Neuronal stem cell (in vitro differentiated cells): ENCODE measurements at regions not wholly inside any gene's neighbourhood (a gene's known extent, or its start where the extent isn't known, plus 50 kb on each side); places are given as distances from the start of the nearest gene placed in this dataset.

ENCODE experiments used
- DNase-seq: peaks from one replicate; pipeline ENCODE4 v3.0.0-alpha.2; 2013; ENCODE audit warnings: low spot score
- H2AFZ ChIP-seq: one replicate; pipeline ENCODE4 v1.6.1; 2013; ENCODE audit warnings: mild to moderate bottlenecking, low read length, inconsistent platforms
- H2AK5ac ChIP-seq: 2 replicates; pipeline ENCODE4 v1.6.1; 2013; ENCODE audit warnings: low read depth, mild to moderate bottlenecking, inconsistent platforms, low read length, moderate library complexity, mixed read lengths
- H2BK120ac ChIP-seq: 2 replicates; pipeline ENCODE4 v1.6.1; 2013; ENCODE audit warnings: low read depth, mild to moderate bottlenecking, inconsistent platforms, low read length, moderate library complexity, mixed read lengths
- H2BK12ac ChIP-seq: one replicate; pipeline ENCODE4 v1.6.1; 2013; ENCODE audit warnings: low read length, inconsistent platforms
- H2BK15ac ChIP-seq: 2 replicates; pipeline ENCODE4 v1.6.1; 2013; ENCODE audit warnings: mild to moderate bottlenecking, low read length, inconsistent platforms, mixed read lengths
- H2BK5ac ChIP-seq: one replicate; pipeline ENCODE4 v1.6.1; 2013; ENCODE audit warnings: inconsistent platforms, mild to moderate bottlenecking, low read length, moderate library complexity
- H3K14ac ChIP-seq: one replicate; pipeline ENCODE4 v1.6.1; 2013; ENCODE audit warnings: low read length, inconsistent platforms
- H3K18ac ChIP-seq: 2 replicates; pipeline ENCODE4 v1.6.1; 2013; ENCODE audit warnings: low read length, inconsistent platforms
- H3K23ac ChIP-seq: 2 replicates; pipeline ENCODE4 v1.6.1; 2013; ENCODE audit warnings: low read depth, mild to moderate bottlenecking, mixed read lengths, low read length, inconsistent platforms; ENCODE audit not compliant: poor library complexity
- H3K27ac ChIP-seq: replicated peaks from 3 replicates; pipeline ENCODE4 v1.5.1; 2013; ENCODE audit warnings: low read length, inconsistent platforms
- H3K27me3 ChIP-seq, 3 experiments: 2 replicates each; pipeline ENCODE4 v1.6.1; 2013; ENCODE audit warnings: low read length in 3 of 3, mild to moderate bottlenecking in 2 of 3, inconsistent platforms in 1 of 3, low read depth in 1 of 3, mixed read lengths in 1 of 3, moderate library complexity in 1 of 3; ENCODE audit not compliant: control insufficient read depth in 3 of 3, insufficient read depth in 3 of 3
- H3K36me3 ChIP-seq, 2 donors: replicated peaks in 1 of 2; 2 replicates each; pipeline ENCODE4 v1.6.1; 2013; ENCODE audit warnings: low read length in 2 of 2; ENCODE audit not compliant: control insufficient read depth in 2 of 2, insufficient read depth in 2 of 2
- H3K4ac ChIP-seq: 2 replicates; pipeline ENCODE4 v1.6.1; 2013; ENCODE audit warnings: inconsistent platforms, mild to moderate bottlenecking, low read length, moderate library complexity
- H3K4me1 ChIP-seq, 2 donors: 1 replicate in 1 of 2; 2 replicates in 1 of 2; pipeline ENCODE4 v1.6.1; 2013; ENCODE audit warnings: low read length in 2 of 2, low read depth in 1 of 2; ENCODE audit not compliant: control insufficient read depth in 2 of 2, insufficient read depth in 1 of 2
- H3K4me2 ChIP-seq: one replicate; pipeline ENCODE4 v1.6.1; 2013; ENCODE audit warnings: mild to moderate bottlenecking, low read length, inconsistent platforms; ENCODE audit not compliant: insufficient read depth, poor library complexity, severe bottlenecking
- H3K4me3 ChIP-seq, 2 donors: 2 replicates each; pipeline ENCODE4 v1.5.1; 2013; ENCODE audit warnings: low read length in 2 of 2, mild to moderate bottlenecking in 2 of 2, inconsistent platforms in 1 of 2, moderate library complexity in 1 of 2
- H3K79me1 ChIP-seq: one replicate; pipeline ENCODE4 v1.6.1; 2013; ENCODE audit warnings: low read depth, mild to moderate bottlenecking, inconsistent platforms, low read length, moderate library complexity
- H3K9ac ChIP-seq: one replicate; pipeline ENCODE4 v1.6.1; 2013; ENCODE audit warnings: mild to moderate bottlenecking, low read depth, low read length, inconsistent platforms; ENCODE audit not compliant: poor library complexity
- H3K9me3 ChIP-seq, 2 donors: replicated peaks in 1 of 2; 2 replicates each; pipeline versions ENCODE3 to v1.6.1; 2013; ENCODE audit warnings: low read length in 2 of 2, mild to moderate bottlenecking in 2 of 2, inconsistent platforms in 1 of 2, low read depth in 1 of 2, mixed read lengths in 1 of 2, moderate library complexity in 1 of 2; ENCODE audit not compliant: control insufficient read depth in 2 of 2, insufficient read depth in 1 of 2
- H4K8ac ChIP-seq: one replicate; pipeline ENCODE4 v1.6.1; 2013; ENCODE audit warnings: low read depth, mild to moderate bottlenecking, inconsistent platforms, low read length, moderate library complexity
- H4K91ac ChIP-seq: one replicate; pipeline ENCODE4 v1.6.1; 2013; ENCODE audit warnings: low read length, low read depth, mild to moderate bottlenecking, inconsistent platforms; ENCODE audit not compliant: poor library complexity
- WGBS, 2 donors: extraction: QIAGEN DNeasy Blood & Tissue Kit; methylation state at CpG; one replicate each; pipeline ENCODE4 v1.1.7; 2013; ENCODE audit warnings: missing lambda C conversion rate in 2 of 2, mixed read lengths in 1 of 2; ENCODE audit not compliant: insufficient read length in 2 of 2, insufficient replicate concordance in 1 of 2; ENCODE audit errors: extremely low coverage in 2 of 2; 5-methylcytosine and 5-hydroxymethylcytosine counted together

DNA sequence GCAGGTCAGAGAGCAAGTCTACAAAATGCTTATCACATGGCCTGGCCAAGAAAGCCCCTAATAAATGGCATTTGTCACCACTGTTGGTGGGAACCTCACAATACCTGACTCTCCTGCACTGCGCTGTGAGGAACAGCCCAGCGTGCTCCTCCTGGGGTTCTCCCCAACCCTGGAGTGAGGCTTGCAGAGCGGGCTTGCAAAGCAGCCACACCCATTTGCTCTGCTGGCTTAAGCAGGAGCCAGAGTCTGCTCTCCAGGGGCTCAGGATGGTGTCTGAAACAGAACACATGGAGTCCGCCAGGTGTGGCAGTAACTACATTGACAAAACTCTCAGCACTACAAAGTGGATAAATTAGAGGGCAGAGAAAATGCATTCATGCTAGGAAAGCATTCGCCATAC, 331.0 kb upstream of the CCL2 start:
- Histone ChIP-seq H3K27me3 (no peaks in the 10 kb centered on the region), H2BK12ac (no peak overlapping the region), H4K91ac (no peak overlapping the region), H2AFZ (no peak overlapping the region), H3K79me1 (no peaks in the 10 kb centered on the region), H3K9ac (no peak overlapping the region), H3K18ac (no peak overlapping the region), H2BK5ac (no peak overlapping the region), H3K36me3 (no peaks in the 10 kb centered on the region), H3K4me2 (no peak overlapping the region), H4K8ac (no peak overlapping the region), H3K4me3 (no peak overlapping the region), H3K9me3 (no peaks in the 10 kb centered on the region), H2BK15ac (no peak overlapping the region), H3K4ac (no peak overlapping the region), H3K4me1 (peaks cover 0 to 11% of the 10 kb centered on the region in 2 donors), H3K14ac (no peak overlapping the region), H2AK5ac (no peak overlapping the region), H3K23ac (no peak overlapping the region), H3K27ac (no peak overlapping the region), H2BK120ac (no peak overlapping the region)
- no CpG with 5 or more reads among the region's 5 CpGs for WGBS, 2 donors
- no peak for DNase-seq

DNA sequence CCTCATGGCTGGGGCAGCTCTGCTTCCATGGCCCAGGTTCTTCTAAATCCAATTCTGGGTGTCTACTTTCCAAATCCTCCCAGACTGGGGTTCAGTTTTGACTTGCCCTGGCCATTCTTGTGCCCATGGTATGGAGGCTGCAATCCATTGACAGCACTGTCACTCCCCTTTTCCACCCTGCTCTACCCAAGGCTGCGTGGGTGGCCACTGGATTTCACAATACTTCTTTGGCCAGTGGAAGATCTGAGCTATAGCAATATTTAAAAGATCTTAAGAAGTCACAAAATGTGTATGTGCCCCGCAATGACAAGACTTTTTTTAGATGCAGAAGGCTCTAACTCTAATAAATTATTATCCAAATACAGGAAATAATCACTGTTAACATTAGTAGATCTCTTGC, 329.4 kb upstream of the CCL2 start:
- Histone ChIP-seq H3K36me3 (no peaks in the 10 kb centered on the region), H2BK15ac (no peak overlapping the region), H3K4me1 (peaks cover 0 to 16% of the 10 kb centered on the region in 2 donors), H3K4ac (no peak overlapping the region), H3K27ac (no peak overlapping the region), H2AFZ (no peak overlapping the region), H4K91ac (no peak overlapping the region), H2BK120ac (no peak overlapping the region), H3K79me1 (no peaks in the 10 kb centered on the region), H2AK5ac (no peak overlapping the region), H3K18ac (no peak overlapping the region), H2BK12ac (no peak overlapping the region), H3K14ac (peak overlapping the region; percentile 9), H3K23ac (no peak overlapping the region), H3K9ac (no peak overlapping the region), H3K4me3 (no peak overlapping the region), H3K9me3 (no peaks in the 10 kb centered on the region), H3K27me3 (no peaks in the 10 kb centered on the region), H3K4me2 (no peak overlapping the region), H4K8ac (no peak overlapping the region), H2BK5ac (no peak overlapping the region)
- no peak for DNase-seq
- no CpG with 5 or more reads among the region's 2 CpGs for WGBS, 2 donors

DNA sequence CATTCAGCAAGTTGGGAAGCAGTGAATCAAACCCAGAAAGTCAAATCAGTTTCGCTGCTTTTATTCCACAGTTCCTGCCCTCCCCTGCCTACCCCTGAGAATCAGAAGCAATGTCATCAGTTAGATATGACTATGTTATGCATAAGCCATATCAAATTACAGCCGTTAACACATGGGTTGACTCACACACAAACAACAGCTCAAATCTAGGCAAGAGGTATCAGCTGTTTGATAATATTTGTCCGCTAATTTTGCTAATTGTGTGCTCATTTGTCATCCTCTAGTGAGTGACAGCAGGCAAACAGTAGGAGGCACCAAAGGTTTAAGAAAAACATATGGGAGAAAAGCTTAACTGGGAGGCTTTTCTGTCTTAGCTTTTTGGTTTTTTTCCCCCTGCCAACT, 327.4 kb upstream of the CCL2 start:
- Histone ChIP-seq H3K36me3 (no peaks in the 10 kb centered on the region), H2AFZ (no peak overlapping the region), H2BK120ac (no peak overlapping the region), H3K4me3 (no peak overlapping the region), H2BK5ac (no peak overlapping the region), H3K4me2 (no peak overlapping the region), H3K4me1 (peaks cover 0 to 16% of the 10 kb centered on the region in 2 donors), H3K27ac (no peak overlapping the region), H3K18ac (no peak overlapping the region), H3K9me3 (no peaks in the 10 kb centered on the region), H2BK15ac (no peak overlapping the region), H2AK5ac (no peak overlapping the region), H3K4ac (no peak overlapping the region), H3K23ac (no peak overlapping the region), H4K8ac (no peak overlapping the region), H4K91ac (no peak overlapping the region), H3K9ac (no peak overlapping the region), H3K14ac (no peak overlapping the region), H3K79me1 (no peaks in the 10 kb centered on the region), H2BK12ac (no peak overlapping the region), H3K27me3 (no peaks in the 10 kb centered on the region)
- no peak for DNase-seq
- WGBS, 2 donors: no CpG with 5 or more reads among the region's 3 CpGs

DNA sequence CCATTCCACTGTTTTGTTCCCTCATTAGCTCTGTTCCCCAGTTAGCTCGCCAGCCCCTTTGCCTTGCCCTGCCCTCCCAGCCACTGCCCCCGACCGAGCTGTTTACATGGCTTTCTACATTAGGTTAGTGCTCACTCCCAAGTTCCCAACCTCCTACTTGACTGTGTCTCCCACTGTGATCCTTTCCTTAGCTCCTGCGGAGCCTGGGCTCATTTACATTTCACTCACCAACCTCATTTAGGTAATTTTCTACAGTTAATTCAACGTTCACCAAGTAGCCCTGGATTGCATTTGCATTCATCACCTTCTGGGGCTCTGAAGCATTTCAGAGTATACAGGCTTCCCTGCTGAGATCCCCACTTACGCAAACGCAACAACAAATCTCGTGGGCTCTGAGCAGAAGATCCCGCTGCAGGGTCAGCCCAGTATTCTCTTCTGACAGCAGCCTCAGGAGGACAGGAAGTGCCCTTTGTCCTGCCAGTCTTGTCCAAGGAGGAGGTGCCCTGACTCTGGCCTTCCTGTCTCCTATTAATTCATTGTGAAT, 325.8 kb upstream of the CCL2 start:
- Histone ChIP-seq H3K36me3 (no peaks in the 10 kb centered on the region), H3K4ac (no peak overlapping the region), H3K4me1 (peaks cover 0 to 16% of the 10 kb centered on the region in 2 donors), H3K79me1 (no peaks in the 10 kb centered on the region), H3K9ac (no peak overlapping the region), H3K4me3 (no peak overlapping the region), H3K23ac (no peak overlapping the region), H4K91ac (no peak overlapping the region), H2BK5ac (no peak overlapping the region), H2AFZ (peak overlapping the region; percentile 80), H2BK120ac (no peak overlapping the region), H3K4me2 (no peak overlapping the region), H3K14ac (no peak overlapping the region), H2AK5ac (no peak overlapping the region), H2BK12ac (no peak overlapping the region), H3K27ac (no peak overlapping the region), H3K27me3 (no peaks in the 10 kb centered on the region), H2BK15ac (no peak overlapping the region), H3K18ac (no peak overlapping the region), H4K8ac (no peak overlapping the region), H3K9me3 (no peaks in the 10 kb centered on the region)
- no CpG with 5 or more reads among the region's 9 CpGs for WGBS, 2 donors
- peak; percentile 14 for DNase-seq
